Left colon (tissue), 2 donors: ENCODE measurements at regions not wholly inside any gene's neighbourhood (a gene's known extent, or its start where the extent isn't known, plus 50 kb on each side); places are given as distances from the start of the nearest gene placed in this dataset.

ENCODE experiments used
- ATAC-seq: fragments of 200-7000 bp; cut with Tn5 transposase; one replicate; pipeline ENCODE4 v1.9.1; 2020; ENCODE audit warnings: mild to moderate bottlenecking, moderate library complexity
- DNase-seq, 2 donors: peaks; one replicate each; pipeline ENCODE4 v3.0.0-alpha.2; 2020
- intact Hi-C, 2 donors: fragments of 100-400 bp; cut with DNase I in 1 of 2; cut with micrococcal nuclease in 1 of 2; formaldehyde crosslinking; loops; one replicate each; pipeline versions ENCODE4 v1.11.2 to v1.14.0; 2022; cut with DNase I, micrococcal nuclease
- donor health status: DM: no; HTN: no; CAD: no.
- donor health status: DM: yes; HTN: yes; CAD: no.

- DNase-seq, result no peak
- intact Hi-C loops, result no loop called here
- ATAC-seq, result no peak
These were observed 282.9 kb upstream of the SPRED2 start for GRCh38 chr2:65715323-65715722.

GRCh38 chr2:65714866-65715265, 282.5 kb upstream of the SPRED2 start:
- intact Hi-C loops, result no loop called here
- ATAC-seq (no peak), DNase-seq (no peak)

GRCh38 chr2:65711863-65712262, 279.5 kb upstream of the SPRED2 start:
- no peak for ATAC-seq
- intact Hi-C loops, result no loop called here
- DNase-seq, result no peak

GRCh38 chr2:65710779-65711295, 278.4 kb upstream of the SPRED2 start:
- DNase-seq, result no peak
- intact Hi-C loops, result no loop called here
- ATAC-seq, result no peak

- DNase-seq, result no peak
- ATAC-seq, result no peak
- intact Hi-C loops, result no loop called here
These were observed 278.0 kb upstream of the SPRED2 start for GRCh38 chr2:65710356-65710755.

- DNase-seq (no peak), ATAC-seq (no peak)
- intact Hi-C loops, result no loop called here
These were observed 275.7 kb upstream of the SPRED2 start for GRCh38 chr2:65708086-65708485.

GRCh38 chr2:65706411-65706810, 274.0 kb upstream of the SPRED2 start:
- no peak for DNase-seq
- intact Hi-C loops, result no loop called here
- no peak for ATAC-seq

GRCh38 chr2:65701191-65701590, 268.8 kb upstream of the SPRED2 start:
- ATAC-seq, result no peak
- intact Hi-C loops, result no loop called here

GRCh38 chr2:65700720-65701119, 268.3 kb upstream of the SPRED2 start:
- ATAC-seq (no peak), DNase-seq (no peak)
- intact Hi-C loops, result no loop called here

More at GRCh38 chr2:65701191-65701590, 268.8 kb upstream of the SPRED2 start:
- no peak for DNase-seq

- no peak for DNase-seq
- ATAC-seq, result no peak
- intact Hi-C loops, result no loop called here
These were observed 267.7 kb upstream of the SPRED2 start for GRCh38 chr2:65700004-65700651.

GRCh38 chr2:65691816-65692215, 259.4 kb upstream of the SPRED2 start:
- ATAC-seq, result no peak
- intact Hi-C loops, result no loop called here
- no peak for DNase-seq

GRCh38 chr2:65688141-65688886, 255.9 kb upstream of the SPRED2 start:
- intact Hi-C loops, result no loop called here
- DNase-seq (no peak), ATAC-seq (no peak)

- ATAC-seq, result no peak
- intact Hi-C loops, result no loop called here
These were observed 255.2 kb upstream of the SPRED2 start for GRCh38 chr2:65687614-65688013.

GRCh38 chr2:65686928-65687521, 254.6 kb upstream of the SPRED2 start:
- ATAC-seq (no peak), DNase-seq (no peak)
- intact Hi-C loops, result no loop called here

More at GRCh38 chr2:65687614-65688013, 255.2 kb upstream of the SPRED2 start:
- no peak for DNase-seq

- DNase-seq, result no peak
These were observed 249.1 kb upstream of the SPRED2 start for GRCh38 chr2:65681503-65681902.

GRCh38 chr2:65678779-65679391, 246.5 kb upstream of the SPRED2 start:
- intact Hi-C loops, result no loop called here
- ATAC-seq (no peak), DNase-seq (no peak)

More at GRCh38 chr2:65681503-65681902, 249.1 kb upstream of the SPRED2 start:
- ATAC-seq, result peak; percentile 48
- intact Hi-C loops, result no loop called here

GRCh38 chr2:65675350-65675749, 243.0 kb upstream of the SPRED2 start:
- intact Hi-C loops, result no loop called here
- DNase-seq (no peak), ATAC-seq (no peak)

GRCh38 chr2:65671670-65672242, 239.4 kb upstream of the SPRED2 start:
- ATAC-seq, result no peak
- no peak for DNase-seq
- intact Hi-C loops, result no loop called here

GRCh38 chr2:65669574-65669973, 237.2 kb upstream of the SPRED2 start:
- DNase-seq, result no peak
- intact Hi-C loops, result no loop called here
- ATAC-seq, result no peak
